Upper lobe of left lung (tissue), 6 donors: ENCODE measurements at regions not wholly inside any gene's neighbourhood (a gene's known extent, or its start where the extent isn't known, plus 50 kb on each side); places are given as distances from the start of the nearest gene placed in this dataset.
"Not testable (repeated sequence)": the region's sequence is repeated elsewhere in the genome, so short reads cannot be mapped to it uniquely, and the experiment has no call there.

Source experiments
- ATAC-seq, 2 donors: fragments of 200-7000 bp; cut with Tn5 transposase; one replicate each; pipeline ENCODE4 v1.9.1; 2022; ENCODE audit warnings: mild to moderate bottlenecking in 2 of 2, moderate library complexity in 2 of 2; ENCODE audit not compliant: low FRiP score in 2 of 2
- DNase-seq, 2 donors: peaks; one replicate each; pipeline ENCODE4 v3.0.0-alpha.2; 2019 to 2020
- H3K27ac ChIP-seq, 4 donors: fragments of 200-600 bp; sonication (generic); one replicate each; pipeline ENCODE4 v1.5.1; 2016 to 2019
- H3K27me3 ChIP-seq, 4 donors: fragments of 200-600 bp; sonication (generic); one replicate each; pipeline ENCODE4 v1.5.1; 2017 to 2019
- H3K36me3 ChIP-seq, 4 donors: fragments of 200-600 bp; sonication (generic); one replicate each; pipeline ENCODE4 v1.5.1; 2016 to 2019
- H3K4me1 ChIP-seq, 4 donors: fragments of 200-600 bp; sonication (generic); one replicate each; pipeline ENCODE4 v1.5.1; 2018 to 2019
- H3K4me3 ChIP-seq, 4 donors: fragments of 200-600 bp; sonication (generic); one replicate each; pipeline ENCODE4 v1.5.1; 2017 to 2019; ENCODE audit warnings: mild to moderate bottlenecking in 2 of 4, moderate library complexity in 1 of 4
- H3K9me3 ChIP-seq, 4 donors: fragments of 200-600 bp; sonication (generic); one replicate each; pipeline ENCODE4 v1.5.1; 2018 to 2019
- EP300 ChIP-seq, 4 donors: sonication (generic); formaldehyde crosslinking; IDR thresholded peaks; one replicate each; pipeline ENCODE4 v1.5.1; 2017; ENCODE audit warnings: antibody characterized with exemption in 4 of 4, control low read depth in 2 of 4
- POLR2A ChIP-seq, 4 donors: fragments of 450-650 bp; IDR thresholded peaks; one replicate each; pipeline ENCODE4 v1.5.1; 2016 to 2017; ENCODE audit warnings: antibody characterized with exemption in 4 of 4, mild to moderate bottlenecking in 2 of 4
- POLR2AphosphoS5 ChIP-seq, 2 donors: sonication (generic); formaldehyde crosslinking; IDR thresholded peaks; one replicate each; pipeline ENCODE4 v1.5.1; 2017; ENCODE audit warnings: antibody characterized with exemption in 2 of 2
- whole genome bisulfite sequencing, 2 donors: methylation state at CpG; one replicate each; pipeline ENCODE4 v1.1.5; 2017 to 2018; 5-methylcytosine and 5-hydroxymethylcytosine counted together
- TF ChIP-seq, protein P1 (sequence below), 6 experiments: fragments of 450-650 bp in 4 of 6; fragments of 200-600 bp in 2 of 6; sonication (generic) in 2 of 6; IDR thresholded peaks; one replicate each; pipeline ENCODE4 v1.5.1; 2016 to 2019; ENCODE audit warnings: antibody characterized with exemption in 6 of 6
- donor health status: DM: no; HTN: no; CAD: no; lungs with moderate emphysema.
- donor health status: DM: no; HTN: yes; CAD: no; lungs with severe emphysema.

DNA sequence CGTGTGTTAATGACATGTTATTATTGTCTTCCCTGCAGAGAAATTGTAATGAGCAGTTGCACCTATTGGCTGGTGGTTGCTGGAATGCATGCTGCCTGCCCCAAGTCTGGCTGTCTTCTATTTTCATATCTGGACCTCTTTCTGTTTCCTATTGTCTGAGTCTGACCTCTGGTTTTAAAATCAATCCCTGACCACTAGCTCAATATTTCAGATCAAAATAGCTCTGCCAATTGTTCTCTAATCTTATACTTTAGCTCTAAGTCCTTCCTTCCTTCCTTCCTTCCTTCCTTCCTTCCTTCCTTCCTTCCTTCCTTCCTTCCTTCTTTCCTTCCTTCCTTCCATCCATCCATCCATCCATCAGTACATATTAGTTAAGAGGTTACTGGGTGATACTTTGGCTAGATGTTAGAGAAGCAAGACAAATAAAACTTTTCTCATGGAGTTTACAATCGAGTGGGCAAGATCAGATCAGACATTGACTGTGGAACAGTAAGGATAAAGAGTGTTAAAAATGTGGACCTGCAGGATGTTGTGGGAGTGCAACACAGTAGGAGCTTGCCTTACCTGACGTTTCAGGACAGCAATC, 417.1 kb downstream of the SOCS6 start:
- whole genome bisulfite sequencing, 2 donors = 56 to 77% methylated on average over 3 of the region's 3 CpGs
- Histone ChIP-seq H3K27me3 (no peaks in the 10 kb centered on the region), H3K27ac (no peak overlapping the region), H3K9me3 (no peaks in the 10 kb centered on the region), H3K4me1 (no peaks in the 10 kb centered on the region), H3K36me3 (no peaks in the 10 kb centered on the region), H3K4me3 (no peak overlapping the region)
- DNase-seq (no peak), ATAC-seq (no peak)
- TF ChIP-seq EP300 (IDR thresholded peaks at IDR 0.05) (no peak), POLR2AphosphoS5 (IDR thresholded peaks at IDR 0.05) (no peak), POLR2A (IDR thresholded peaks at IDR 0.05) (no peak)

DNA sequence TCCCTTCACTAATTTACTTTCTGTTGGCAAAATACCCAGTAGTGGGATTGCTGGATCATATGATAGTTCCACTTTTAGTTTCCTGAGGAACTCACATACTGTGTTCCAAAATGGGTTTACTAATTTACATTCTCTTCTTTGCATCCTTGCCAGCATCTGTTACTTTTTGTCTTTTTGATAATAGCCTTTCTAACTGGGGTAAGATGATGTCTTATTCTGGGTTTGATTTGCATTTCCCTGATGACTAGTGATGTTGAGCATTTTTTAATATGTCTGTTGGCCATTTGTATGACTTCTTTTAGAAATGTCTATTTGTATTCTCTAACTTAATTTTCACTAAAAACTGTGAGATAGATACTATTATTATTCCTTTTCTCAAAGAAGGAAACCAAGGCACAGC, 411.7 kb downstream of the SOCS6 start:
- H3K4me3 ChIP-seq = no peak overlapping the region
- ATAC-seq (no peak), DNase-seq (no peak)
- no peaks in the 10 kb centered on the region for H3K36me3 ChIP-seq
- peaks cover 0 to 5% (median 0%) of the 10 kb centered on the region in 4 donors for H3K9me3 ChIP-seq
- H3K27ac ChIP-seq = no peak overlapping the region
- H3K27me3 ChIP-seq = no peaks in the 10 kb centered on the region
- TF ChIP-seq POLR2AphosphoS5 (IDR thresholded peaks at IDR 0.05) (no peak), EP300 (IDR thresholded peaks at IDR 0.05) (no peak), POLR2A (IDR thresholded peaks at IDR 0.05) (no peak)
- TF ChIP-seq, protein P1, sequence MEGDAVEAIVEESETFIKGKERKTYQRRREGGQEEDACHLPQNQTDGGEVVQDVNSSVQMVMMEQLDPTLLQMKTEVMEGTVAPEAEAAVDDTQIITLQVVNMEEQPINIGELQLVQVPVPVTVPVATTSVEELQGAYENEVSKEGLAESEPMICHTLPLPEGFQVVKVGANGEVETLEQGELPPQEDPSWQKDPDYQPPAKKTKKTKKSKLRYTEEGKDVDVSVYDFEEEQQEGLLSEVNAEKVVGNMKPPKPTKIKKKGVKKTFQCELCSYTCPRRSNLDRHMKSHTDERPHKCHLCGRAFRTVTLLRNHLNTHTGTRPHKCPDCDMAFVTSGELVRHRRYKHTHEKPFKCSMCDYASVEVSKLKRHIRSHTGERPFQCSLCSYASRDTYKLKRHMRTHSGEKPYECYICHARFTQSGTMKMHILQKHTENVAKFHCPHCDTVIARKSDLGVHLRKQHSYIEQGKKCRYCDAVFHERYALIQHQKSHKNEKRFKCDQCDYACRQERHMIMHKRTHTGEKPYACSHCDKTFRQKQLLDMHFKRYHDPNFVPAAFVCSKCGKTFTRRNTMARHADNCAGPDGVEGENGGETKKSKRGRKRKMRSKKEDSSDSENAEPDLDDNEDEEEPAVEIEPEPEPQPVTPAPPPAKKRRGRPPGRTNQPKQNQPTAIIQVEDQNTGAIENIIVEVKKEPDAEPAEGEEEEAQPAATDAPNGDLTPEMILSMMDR (IDR thresholded peaks at IDR 0.05) = no peak
- H3K4me1 ChIP-seq = no peaks in the 10 kb centered on the region

DNA sequence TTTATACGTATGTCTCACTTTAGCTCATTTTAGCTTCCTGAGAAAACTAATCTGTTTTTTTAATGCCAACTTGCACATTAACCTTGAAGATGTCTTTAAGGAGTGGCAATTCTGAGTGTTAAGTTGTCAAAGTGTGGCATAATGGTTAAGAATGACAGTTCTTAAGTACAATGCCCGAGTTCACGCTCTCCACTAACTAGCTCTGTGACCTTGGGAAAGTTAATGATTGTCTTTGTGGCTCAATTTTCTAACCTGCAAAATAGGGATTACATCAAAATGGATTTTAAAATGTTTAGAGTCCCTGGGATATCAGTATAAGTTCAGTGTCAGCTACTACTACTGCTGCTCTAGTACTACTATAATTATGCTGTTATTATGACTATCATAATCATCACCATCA, 409.7 kb downstream of the SOCS6 start:
- no peaks in the 10 kb centered on the region for H3K27me3 ChIP-seq
- no peaks in the 10 kb centered on the region for H3K36me3 ChIP-seq
- ATAC-seq (no peak), DNase-seq (no peak)
- peaks cover 0 to 5% (median 0%) of the 10 kb centered on the region in 4 donors for H3K9me3 ChIP-seq
- no peak overlapping the region for H3K4me3 ChIP-seq
- WGBS, 2 donors = 83 to 85% methylated on average over 3 of the region's 3 CpGs
- TF ChIP-seq, protein P1 (IDR thresholded peaks at IDR 0.05) = no peak
- TF ChIP-seq POLR2A (IDR thresholded peaks at IDR 0.05) = no peak
- TF ChIP-seq EP300 (IDR thresholded peaks at IDR 0.05) = no peak
- no peak for TF ChIP-seq POLR2AphosphoS5 (IDR thresholded peaks at IDR 0.05)
- H3K27ac ChIP-seq = no peak overlapping the region
- no peaks in the 10 kb centered on the region for H3K4me1 ChIP-seq

GRCh38 chr18:70693246-70693645, 404.4 kb downstream of the SOCS6 start:
- Histone ChIP-seq H3K36me3 (no peaks in the 10 kb centered on the region), H3K4me3 (no peak overlapping the region), H3K27ac (no peak overlapping the region), H3K9me3 (peaks cover 0 to 5% (median 0%) of the 10 kb centered on the region in 4 donors), H3K4me1 (no peaks in the 10 kb centered on the region), H3K27me3 (no peaks in the 10 kb centered on the region)
- TF ChIP-seq EP300 (IDR thresholded peaks at IDR 0.05) (no peak), POLR2A (IDR thresholded peaks at IDR 0.05) (no peak), POLR2AphosphoS5 (IDR thresholded peaks at IDR 0.05) (no peak)
- TF ChIP-seq, protein P1 (IDR thresholded peaks at IDR 0.05) = no peak
- 29 to 46% methylated on average over 6 of the region's 6 CpGs for WGBS, 2 donors
- DNase-seq (no peak), ATAC-seq (no peak)

- not testable (repeated sequence) for H3K4me1 ChIP-seq, H3K27ac ChIP-seq, H3K9me3 ChIP-seq, H3K36me3 ChIP-seq, ATAC-seq, DNase-seq, H3K27me3 ChIP-seq, H3K4me3 ChIP-seq
- WGBS, 2 donors = 82% methylated on average over 5 of the region's 5 CpGs
Observed at GRCh38 chr18:70689765-70690164, 400.9 kb downstream of the SOCS6 start.

DNA sequence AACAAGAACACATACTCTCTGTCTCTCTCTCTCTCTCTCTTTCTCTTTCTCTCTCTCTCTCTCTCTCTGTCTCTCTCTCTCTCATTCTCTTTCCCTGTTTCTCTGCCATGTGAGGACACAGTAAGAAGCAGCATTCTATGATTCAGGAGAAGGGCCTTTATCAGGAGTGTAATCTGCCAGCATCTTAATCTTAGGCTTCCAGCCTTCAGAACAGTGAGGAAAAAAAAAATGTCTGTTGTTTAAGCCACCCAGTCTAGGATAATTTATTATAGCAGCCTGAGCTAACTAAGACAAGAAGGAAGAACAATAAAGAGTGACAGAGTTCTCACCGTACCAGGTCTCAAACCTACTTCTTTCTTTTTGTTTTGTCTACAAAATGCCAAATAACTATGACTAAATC, 399.4 kb downstream of the SOCS6 start:
- H3K36me3 ChIP-seq = no peaks in the 10 kb centered on the region
- 40 to 43% methylated on average over 1 of the region's 1 CpG for WGBS, 2 donors
- no peak overlapping the region for H3K4me3 ChIP-seq
- DNase-seq (no peak), ATAC-seq (no peak)
- no peak overlapping the region for H3K27ac ChIP-seq
- no peaks in the 10 kb centered on the region for H3K4me1 ChIP-seq
- TF ChIP-seq POLR2A (IDR thresholded peaks at IDR 0.05) (no peak), EP300 (IDR thresholded peaks at IDR 0.05) (no peak), POLR2AphosphoS5 (IDR thresholded peaks at IDR 0.05) (no peak)
- TF ChIP-seq, protein P1 (IDR thresholded peaks at IDR 0.05) = no peak
- H3K9me3 ChIP-seq = no peaks in the 10 kb centered on the region
- H3K27me3 ChIP-seq = no peaks in the 10 kb centered on the region
